GM18873 (cell line): ENCODE measurements at regions not wholly inside any gene's neighbourhood (a gene's known extent, or its start where the extent isn't known, plus 50 kb on each side); places are given as distances from the start of the nearest gene placed in this dataset.
"Not testable (repeated sequence)": the region's sequence is repeated elsewhere in the genome, so short reads cannot be mapped to it uniquely, and the experiment has no call there.

Experiments
- ATAC-seq: cut with Tn5 transposase; IDR thresholded peaks from one replicate; pipeline ENCODE4 v1.9.1; 2021; ENCODE audit warnings: mild to moderate bottlenecking, moderate library complexity, moderate number of reproducible peaks; ENCODE audit not compliant: unreplicated experiment, low FRiP score

- no peak for ATAC-seq
Measured at GRCh38 chrX:76987381-76987780, 459.8 kb upstream of the FGF16 start.

DNA sequence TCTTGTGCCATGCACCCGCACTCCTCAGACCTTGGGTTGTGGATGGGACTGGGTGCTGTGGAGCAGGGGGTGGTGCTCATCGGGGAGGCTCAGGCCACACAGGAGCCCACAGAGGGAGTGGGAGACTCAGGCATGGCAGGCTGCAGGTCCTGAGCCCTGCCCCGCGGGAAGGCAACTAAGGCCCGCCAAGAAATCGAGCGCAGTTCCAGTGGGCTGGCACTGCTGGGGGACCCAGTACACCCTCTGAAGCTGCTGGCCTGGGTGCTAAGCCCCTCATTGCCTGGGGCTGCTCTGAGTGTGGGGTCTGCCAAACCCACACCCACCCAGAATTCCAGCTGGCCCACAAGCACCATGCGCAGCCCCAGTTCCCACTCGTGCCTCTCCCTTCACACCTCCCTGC is 450.5 kb upstream of the FGF16 start:
- no peak for ATAC-seq

GRCh38 chrX:77003530-77003929 is 443.7 kb upstream of the FGF16 start:
- no peak for ATAC-seq

DNA sequence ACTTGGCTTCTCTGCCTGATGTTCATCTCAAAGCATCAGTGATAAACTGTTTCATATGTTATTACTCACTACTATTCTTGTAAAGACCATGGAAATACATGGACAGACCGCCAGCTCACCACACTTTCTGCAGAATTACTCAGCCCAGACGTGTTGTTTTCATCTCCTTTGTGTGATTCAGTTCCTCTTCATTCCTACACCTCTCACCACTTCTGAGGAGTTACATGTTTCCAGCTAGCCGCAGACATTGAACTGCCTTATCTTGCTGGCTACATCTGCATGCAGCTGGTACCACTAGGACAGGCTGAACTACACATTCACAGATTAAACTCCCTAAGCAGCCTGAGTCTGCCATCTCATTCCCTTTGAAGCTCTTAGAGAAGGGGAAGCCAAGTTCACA is 443.2 kb upstream of the FGF16 start:
- no peak for ATAC-seq

DNA sequence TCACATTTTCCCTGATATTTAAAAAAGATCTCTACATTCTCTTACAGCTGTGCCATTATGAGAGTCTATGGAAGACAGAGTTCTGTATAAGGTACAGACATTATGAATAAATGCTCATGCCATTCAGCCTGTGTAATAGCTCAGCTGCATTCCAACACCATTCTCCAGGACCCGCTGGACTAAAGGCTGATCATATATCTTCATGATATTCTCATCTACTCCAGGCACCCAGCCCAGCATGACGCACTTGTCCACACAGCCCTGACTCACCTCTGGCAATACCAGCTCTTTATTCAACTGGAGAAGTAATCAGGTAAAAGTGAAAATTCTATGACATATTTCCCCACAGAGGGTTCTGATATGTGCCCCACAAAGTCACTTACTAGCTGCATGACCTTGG is 437.5 kb upstream of the FGF16 start:
- ATAC-seq: no peak

GRCh38 chrX:77014377-77015372 is 432.5 kb upstream of the FGF16 start:
- no peak for ATAC-seq

DNA sequence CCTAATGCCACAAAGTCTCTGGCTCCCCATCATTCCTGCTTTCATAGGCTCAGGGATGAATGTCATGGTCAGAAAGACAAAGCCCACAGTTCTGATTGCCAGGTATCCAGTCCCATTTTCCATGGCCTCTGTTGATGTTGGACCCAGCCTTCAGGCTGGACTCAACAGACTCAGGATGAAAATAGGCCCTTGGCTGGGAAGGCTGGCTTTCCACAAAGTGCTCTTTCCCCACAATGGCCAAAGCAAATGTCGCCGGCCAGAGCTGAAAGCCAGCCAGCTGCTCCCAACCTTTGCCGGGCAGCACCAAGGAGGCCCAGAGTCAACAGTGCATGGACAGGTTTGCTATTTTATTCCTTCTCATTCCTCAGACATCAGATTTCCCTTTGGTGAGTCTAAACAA is 430.1 kb upstream of the FGF16 start:
- ATAC-seq: no peak

DNA sequence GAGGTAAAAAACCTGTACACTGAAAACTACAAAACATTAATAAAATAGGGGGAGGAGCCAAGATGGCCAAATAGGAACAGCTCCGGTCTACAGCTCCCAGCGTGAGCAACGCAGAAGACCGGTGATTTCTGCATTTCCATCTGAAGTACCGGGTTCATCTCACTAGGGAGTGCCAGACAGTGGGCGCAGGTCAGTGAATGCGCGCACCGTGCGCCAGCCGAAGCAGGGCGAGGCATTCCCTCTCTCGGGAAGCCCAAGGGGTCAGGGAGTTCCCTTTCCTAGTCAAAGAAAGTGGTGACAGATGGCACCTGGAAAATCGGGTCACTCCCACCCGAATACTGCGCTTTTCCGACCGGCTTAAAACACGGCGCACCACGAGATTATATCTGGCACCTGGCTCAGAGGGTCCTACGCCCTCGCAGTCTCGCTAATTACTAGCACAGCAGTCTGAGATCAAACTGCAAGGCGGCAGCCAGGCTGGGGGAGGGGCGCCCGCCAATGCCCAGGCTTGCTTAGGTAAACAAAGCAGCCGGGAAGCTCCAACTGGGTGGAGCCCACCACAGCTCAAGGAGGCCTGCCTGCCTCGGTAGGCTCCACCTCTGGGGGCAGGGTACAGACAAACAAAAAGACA is 400.9 kb upstream of the FGF16 start:
- not testable (repeated sequence) for ATAC-seq

- ATAC-seq: no peak
Measured at GRCh38 chrX:77060572-77060971, 386.6 kb upstream of the FGF16 start.

DNA sequence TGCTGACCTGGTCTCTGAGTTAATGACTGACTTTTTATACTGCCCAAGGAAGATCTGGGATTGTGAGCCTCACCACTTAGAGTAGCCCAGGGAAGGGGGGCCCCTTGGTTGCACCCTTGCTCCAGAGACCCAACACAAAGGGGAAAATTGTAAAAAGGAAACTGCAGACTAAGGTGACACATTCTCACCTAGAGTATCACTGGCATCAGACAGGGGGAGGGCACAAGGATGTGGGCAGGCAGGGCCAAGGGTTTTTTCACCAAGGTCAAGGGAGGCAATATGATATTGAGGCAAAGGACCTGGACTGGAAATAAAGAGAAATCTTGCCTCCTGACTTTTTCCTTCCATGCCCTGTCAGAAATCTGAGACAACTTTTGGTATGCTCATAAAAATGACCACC is 386.2 kb upstream of the FGF16 start:
- ATAC-seq: no peak

DNA sequence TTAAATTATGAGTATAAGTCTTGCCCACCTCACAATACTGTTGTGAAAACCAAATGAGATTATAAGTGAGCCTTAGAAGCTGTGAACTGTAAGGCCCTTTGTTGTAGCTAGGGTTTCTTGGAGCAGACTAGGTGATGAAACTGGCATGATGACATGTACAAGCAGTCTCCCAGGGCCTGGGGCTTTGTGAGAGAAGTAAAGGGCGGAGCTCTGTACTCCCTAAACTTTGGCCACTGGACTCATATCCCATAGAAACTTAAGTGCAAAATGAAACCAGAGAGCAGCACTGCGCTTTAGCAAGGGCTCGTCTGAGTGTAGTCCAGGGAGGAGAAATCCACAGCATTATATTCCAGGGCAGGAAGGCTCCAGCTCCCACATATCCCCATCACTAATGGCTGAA is 385.6 kb upstream of the FGF16 start:
- ATAC-seq: no peak

- no peak for ATAC-seq
Measured at GRCh38 chrX:77065896-77066295, 381.3 kb upstream of the FGF16 start.

DNA sequence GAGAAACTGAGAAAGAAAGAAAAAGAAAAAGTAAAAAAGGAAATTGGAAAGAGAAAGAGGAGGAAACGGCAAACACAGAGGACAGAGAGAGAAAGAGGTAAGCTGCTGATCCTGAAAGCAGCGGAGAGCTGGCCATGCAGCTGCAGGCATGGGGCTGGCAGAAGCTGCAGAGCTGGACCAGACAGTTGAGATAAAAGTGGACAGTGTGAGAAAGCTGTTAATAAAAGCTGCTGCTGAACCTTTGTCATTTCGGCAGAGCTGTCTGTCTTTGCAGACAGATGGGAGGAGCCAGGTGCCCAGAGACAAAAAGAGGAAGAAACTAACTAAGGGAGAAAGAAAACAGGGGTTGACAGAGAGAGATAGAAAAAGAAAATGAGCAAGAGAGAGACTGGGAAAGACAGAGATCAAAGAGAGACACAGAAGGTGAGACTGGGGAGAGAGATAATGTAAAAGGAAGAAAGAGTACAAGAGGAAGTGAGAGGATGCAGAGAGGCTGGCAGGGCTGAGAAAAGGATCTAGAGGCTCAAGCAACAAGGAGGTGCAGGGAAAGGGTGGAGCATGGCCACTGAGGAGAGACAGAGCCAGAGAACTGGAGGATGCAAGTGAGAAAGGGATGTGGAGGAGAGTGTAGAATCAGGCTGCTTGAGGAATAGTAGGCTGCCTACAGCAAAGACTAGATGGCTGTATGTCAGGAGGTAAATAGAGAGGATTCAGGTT is 376.8 kb upstream of the FGF16 start:
- ATAC-seq: no peak

DNA sequence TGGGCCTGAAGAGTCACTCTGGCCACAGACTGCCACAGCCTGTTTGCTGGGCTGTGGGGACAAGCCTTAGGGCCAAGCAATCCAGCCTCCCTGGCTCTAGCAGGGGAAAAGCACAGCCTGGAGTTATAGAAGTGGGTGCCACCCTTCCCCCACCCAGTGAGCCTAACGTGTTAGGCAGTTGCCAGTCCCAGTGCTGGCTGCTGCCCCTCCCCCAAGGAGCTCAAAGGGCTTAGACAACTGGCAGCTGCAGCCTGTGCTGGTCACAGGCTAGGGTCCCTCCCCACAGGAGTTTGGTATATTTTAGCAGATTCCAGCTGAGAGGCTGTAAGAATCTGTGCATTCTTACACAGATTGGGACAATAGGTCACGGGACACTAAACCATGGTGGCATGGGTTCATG is 370.3 kb upstream of the FGF16 start:
- ATAC-seq: no peak

DNA sequence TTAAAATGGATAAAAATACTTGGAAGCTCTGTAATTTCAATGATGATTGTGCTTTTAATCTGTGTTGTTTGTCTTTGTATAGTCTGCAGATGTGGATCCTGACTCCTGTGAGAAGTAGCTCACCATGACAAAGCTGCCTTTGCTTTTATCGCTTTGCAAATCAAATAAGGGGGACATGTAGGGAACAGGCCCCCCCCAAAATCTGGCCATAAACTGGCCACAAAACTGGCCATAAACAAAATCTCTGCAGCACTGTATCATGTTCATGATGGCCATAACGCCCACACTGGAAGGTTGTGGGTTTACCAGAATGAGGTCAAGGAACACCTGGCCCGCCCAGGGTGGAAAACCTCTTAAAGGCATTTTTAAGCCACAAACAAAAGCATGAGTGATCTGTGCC is 366.0 kb upstream of the FGF16 start:
- ATAC-seq: not testable (repeated sequence)

DNA sequence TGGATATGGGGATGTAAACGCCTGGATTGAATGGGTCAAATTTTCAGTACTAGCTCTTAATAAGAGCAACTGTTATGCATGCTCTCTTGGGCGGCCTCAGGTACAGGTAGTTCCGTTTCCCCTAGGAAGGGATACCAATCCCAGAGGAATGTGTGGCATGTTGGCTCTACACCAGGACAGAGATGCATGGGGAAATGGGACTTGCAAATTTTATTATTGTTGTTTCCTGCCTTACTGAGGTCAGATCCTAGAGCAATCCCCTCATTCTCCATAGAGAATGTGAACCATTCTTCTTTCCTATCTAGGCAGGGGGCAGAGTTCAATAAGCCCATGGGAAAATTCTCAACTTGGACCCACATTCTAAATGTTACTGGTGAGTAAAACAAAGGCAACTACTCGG is 361.8 kb upstream of the FGF16 start:
- ATAC-seq: no peak

- ATAC-seq: no peak
Measured at GRCh38 chrX:77087529-77088169, 359.5 kb upstream of the FGF16 start.

DNA sequence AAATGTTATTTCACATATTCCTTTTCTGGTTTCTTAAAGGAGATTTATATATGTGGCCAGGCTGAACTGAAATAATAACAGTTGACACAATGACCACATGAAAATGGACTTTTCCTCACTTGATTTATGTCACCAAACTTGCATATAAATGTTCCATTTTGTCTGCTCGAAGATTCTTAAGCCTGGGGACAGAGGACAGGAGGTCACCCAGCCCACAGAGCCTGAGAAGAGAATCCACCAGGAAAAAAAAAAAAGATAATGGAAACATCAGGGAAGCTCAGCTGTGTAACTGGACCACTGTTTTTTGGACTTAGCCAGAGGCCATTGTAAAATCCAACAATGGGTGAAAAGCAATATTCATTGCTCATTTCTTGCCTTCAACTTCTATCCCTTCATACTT is 359.0 kb upstream of the FGF16 start:
- ATAC-seq: no peak

DNA sequence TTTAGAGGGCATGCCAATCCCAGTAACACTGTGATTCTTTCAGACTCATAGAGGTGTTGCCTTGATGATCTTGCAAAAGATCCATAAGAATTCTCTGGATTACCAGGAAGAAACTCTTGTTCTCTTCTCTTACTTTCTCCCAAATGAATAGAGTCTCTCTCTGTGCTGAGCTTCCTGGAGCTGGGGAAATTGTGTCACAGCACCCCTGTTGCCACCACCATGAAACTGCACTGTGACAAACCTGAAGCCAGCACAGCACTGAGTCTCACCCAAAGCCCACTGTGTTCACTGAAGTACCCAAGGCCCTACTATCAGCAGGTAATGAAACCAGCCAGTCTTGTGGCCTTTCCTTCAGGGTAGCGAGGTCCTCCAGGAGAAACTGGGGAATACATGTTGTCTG is 332.7 kb upstream of the FGF16 start:
- ATAC-seq: no peak

- no peak for ATAC-seq
Measured at GRCh38 chrX:77118686-77119085, 328.5 kb upstream of the FGF16 start.

GRCh38 chrX:77119706-77120105 is 327.5 kb upstream of the FGF16 start:
- no peak for ATAC-seq
